ENCODE measurements at regions not wholly inside any gene's neighbourhood (a gene's known extent, or its start where the extent isn't known, plus 50 kb on each side); places are given as distances from the start of the nearest gene placed in this dataset.

- Histone ChIP-seq H3K27me3 (replicated peaks; ENCODE audit: insufficient read depth, low read length) (no peaks in the 10 kb centered on the region), H3K79me2 (ENCODE audit: low read length) (no peaks in the 10 kb centered on the region)
Observed at GRCh38 chr15:75138016-75138999, 63.4 kb upstream of the C15orf39 start.

GRCh38 chr15:75140080-75140879 is 61.4 kb upstream of the C15orf39 start:
- Histone ChIP-seq H3K4me3 (ENCODE audit: low read length) (no peak overlapping the region), H4K20me1 (ENCODE audit: insufficient read depth, low read length) (no peaks in the 10 kb centered on the region), H3K9ac (ENCODE audit: low read length) (no peak overlapping the region), H3K36me3 (replicated peaks; ENCODE audit: insufficient read depth, low read length) (no peaks in the 10 kb centered on the region), H2AFZ (ENCODE audit: low read length) (no peak overlapping the region), H3K27me3 (replicated peaks; ENCODE audit: insufficient read depth, low read length) (no peaks in the 10 kb centered on the region), H3K79me2 (ENCODE audit: low read length) (no peaks in the 10 kb centered on the region), H3K4me1 (ENCODE audit: low read length) (no peaks in the 10 kb centered on the region), H3K9me3 (replicated peaks; ENCODE audit: insufficient read depth, low read length) (no peaks in the 10 kb centered on the region), H3K9me2 (replicated peaks; ENCODE audit: insufficient read depth, low read length) (no peaks in the 10 kb centered on the region), H3K4me2 (ENCODE audit: low read depth, low read length) (no peak overlapping the region), H3F3A (ENCODE audit: insufficient read depth, low read length) (no peaks in the 10 kb centered on the region), H3K27ac (ENCODE audit: low read length) (no peak overlapping the region)
- TF ChIP-seq EZH2phosphoT487 (IDR thresholded peaks at IDR 0.05; ENCODE audit: low read length), result no peak
- TF ChIP-seq CTCF (IDR thresholded peaks at IDR 0.05; ENCODE audit: low read length), result no peak
- no peak for TF ChIP-seq EZH2 (optimal IDR thresholded peaks at IDR 0.05; ENCODE audit: low read depth, low read length)
- no peak for DNase-seq

More at GRCh38 chr15:75138016-75138999, 63.4 kb upstream of the C15orf39 start:
- no peak overlapping the region for H3K27ac ChIP-seq (ENCODE audit: low read length)
- H3K9me2 ChIP-seq (replicated peaks; ENCODE audit: insufficient read depth, low read length), result no peaks in the 10 kb centered on the region
- no peaks in the 10 kb centered on the region for H3K36me3 ChIP-seq (replicated peaks; ENCODE audit: insufficient read depth, low read length)
- H3K9ac ChIP-seq (ENCODE audit: low read length), result no peak overlapping the region
- TF ChIP-seq EZH2phosphoT487 (IDR thresholded peaks at IDR 0.05; ENCODE audit: low read length) (no peak), CTCF (IDR thresholded peaks at IDR 0.05; ENCODE audit: low read length) (no peak), EZH2 (optimal IDR thresholded peaks at IDR 0.05; ENCODE audit: low read depth, low read length) (no peak)
- no peak overlapping the region for H2AFZ ChIP-seq (ENCODE audit: low read length)
- H3K4me1 ChIP-seq (ENCODE audit: low read length), result no peaks in the 10 kb centered on the region
- no peaks in the 10 kb centered on the region for H3F3A ChIP-seq (ENCODE audit: insufficient read depth, low read length)
- no peak overlapping the region for H3K4me3 ChIP-seq (ENCODE audit: low read length)
- no peak for DNase-seq
- H3K4me2 ChIP-seq (ENCODE audit: low read depth, low read length), result no peak overlapping the region
- H3K9me3 ChIP-seq (replicated peaks; ENCODE audit: insufficient read depth, low read length), result no peaks in the 10 kb centered on the region
- H4K20me1 ChIP-seq (ENCODE audit: insufficient read depth, low read length), result no peaks in the 10 kb centered on the region

- TF ChIP-seq EZH2 (optimal IDR thresholded peaks at IDR 0.05; ENCODE audit: low read depth, low read length) (no peak), CTCF (IDR thresholded peaks at IDR 0.05; ENCODE audit: low read length) (no peak), EZH2phosphoT487 (IDR thresholded peaks at IDR 0.05; ENCODE audit: low read length) (no peak)
- no peak overlapping the region for H3K27ac ChIP-seq (ENCODE audit: low read length)
- H3K27me3 ChIP-seq (replicated peaks; ENCODE audit: insufficient read depth, low read length), result no peaks in the 10 kb centered on the region
- H3K4me2 ChIP-seq (ENCODE audit: low read depth, low read length), result no peak overlapping the region
- H3K79me2 ChIP-seq (ENCODE audit: low read length), result no peaks in the 10 kb centered on the region
- H3K9me2 ChIP-seq (replicated peaks; ENCODE audit: insufficient read depth, low read length), result no peaks in the 10 kb centered on the region
- no peaks in the 10 kb centered on the region for H3K36me3 ChIP-seq (replicated peaks; ENCODE audit: insufficient read depth, low read length)
- no peak overlapping the region for H3K9ac ChIP-seq (ENCODE audit: low read length)
- H3F3A ChIP-seq (ENCODE audit: insufficient read depth, low read length), result no peaks in the 10 kb centered on the region
- DNase-seq, result no peak
- H4K20me1 ChIP-seq (ENCODE audit: insufficient read depth, low read length), result no peaks in the 10 kb centered on the region
- H3K4me3 ChIP-seq (ENCODE audit: low read length), result no peak overlapping the region
- no peaks in the 10 kb centered on the region for H3K4me1 ChIP-seq (ENCODE audit: low read length)
- H3K9me3 ChIP-seq (replicated peaks; ENCODE audit: insufficient read depth, low read length), result no peaks in the 10 kb centered on the region
- no peak overlapping the region for H2AFZ ChIP-seq (ENCODE audit: low read length)
Observed at GRCh38 chr15:75142499-75142898, 59.2 kb upstream of the C15orf39 start.
